GM18909 (cell line): ENCODE measurements at regions not wholly inside any gene's neighbourhood (a gene's known extent, or its start where the extent isn't known, plus 50 kb on each side); places are given as distances from the start of the nearest gene placed in this dataset.
"Not testable (repeated sequence)": the region's sequence is repeated elsewhere in the genome, so short reads cannot be mapped to it uniquely, and the experiment has no call there.

Experiments
- ATAC-seq: cut with Tn5 transposase; IDR thresholded peaks from one replicate; pipeline ENCODE4 v1.9.1; 2021; ENCODE audit warnings: mild to moderate bottlenecking; ENCODE audit not compliant: unreplicated experiment, poor library complexity

DNA sequence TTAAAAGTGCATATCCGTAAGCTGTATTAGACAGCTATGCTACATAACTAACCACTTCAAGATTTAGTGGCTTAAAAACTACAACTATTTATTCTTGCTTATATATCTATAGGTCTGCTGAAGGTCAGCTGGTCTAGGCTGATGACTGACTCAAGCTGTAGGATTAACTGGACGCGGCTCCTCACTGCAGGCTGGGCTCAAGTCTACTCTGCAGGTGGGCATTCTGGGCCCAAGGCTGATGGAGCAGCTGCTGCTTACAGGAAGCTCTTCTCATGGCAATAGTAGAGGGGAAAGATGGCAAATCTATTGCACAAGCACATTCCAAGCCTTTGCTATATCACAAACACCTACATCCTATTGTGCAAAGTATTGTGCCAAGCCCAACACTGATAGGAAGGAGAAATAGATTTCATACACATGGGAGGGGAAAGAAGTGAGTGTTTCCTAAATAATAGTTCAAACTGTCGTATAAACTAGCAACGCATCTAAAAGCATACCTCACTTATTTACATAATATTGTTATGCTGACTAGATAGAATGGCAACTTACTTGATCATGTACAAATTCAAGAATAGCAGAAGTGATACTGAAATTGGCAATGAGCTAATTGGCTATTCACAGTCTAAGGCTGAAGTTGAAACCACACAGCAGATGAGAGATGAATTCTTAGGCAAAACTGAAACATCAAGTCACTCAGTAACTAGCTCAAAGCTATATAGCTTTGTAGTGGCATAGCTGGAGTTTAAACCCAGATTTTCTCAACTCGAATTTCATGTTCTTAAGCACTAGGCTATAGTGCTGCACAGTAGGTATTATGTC lies 263.8 kb downstream of the NKX6-1 start:
- peak; percentile 99 for ATAC-seq

DNA sequence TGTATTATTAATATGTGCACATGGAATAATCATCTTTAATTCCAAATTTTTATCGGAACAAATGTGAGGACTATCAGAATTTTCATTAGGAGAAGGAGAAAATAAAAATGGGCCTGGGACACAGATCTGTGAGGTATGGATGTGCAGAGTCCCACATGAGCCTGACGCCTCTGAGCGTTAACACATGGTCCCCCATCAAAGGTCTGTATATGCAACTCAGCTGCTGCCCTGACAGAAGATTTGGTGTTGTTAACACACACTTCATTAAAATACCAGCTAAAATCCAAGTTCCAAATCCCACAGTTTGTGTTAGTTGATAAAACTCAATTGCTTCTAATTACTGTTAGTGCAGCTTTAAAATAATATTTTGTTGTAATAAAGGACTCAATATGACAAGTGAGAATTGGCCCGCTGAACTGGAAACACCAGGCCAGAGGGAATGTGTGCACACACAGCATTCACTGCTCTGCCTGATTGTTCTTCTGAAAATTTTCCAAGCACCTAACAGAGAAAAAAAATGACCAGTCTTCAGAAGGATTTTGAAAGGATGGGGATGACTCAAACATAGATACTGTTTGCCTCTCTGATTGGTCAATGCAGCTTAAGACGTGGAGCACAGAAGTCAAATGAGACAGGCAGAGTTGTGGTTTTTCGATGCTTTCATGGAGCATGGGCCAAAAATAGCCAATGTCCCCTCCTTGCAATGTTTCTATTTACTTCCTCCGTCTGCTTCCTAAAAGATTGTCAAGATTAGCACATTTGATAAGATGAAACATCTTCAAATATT lies 266.6 kb downstream of the NKX6-1 start:
- ATAC-seq: no peak

DNA sequence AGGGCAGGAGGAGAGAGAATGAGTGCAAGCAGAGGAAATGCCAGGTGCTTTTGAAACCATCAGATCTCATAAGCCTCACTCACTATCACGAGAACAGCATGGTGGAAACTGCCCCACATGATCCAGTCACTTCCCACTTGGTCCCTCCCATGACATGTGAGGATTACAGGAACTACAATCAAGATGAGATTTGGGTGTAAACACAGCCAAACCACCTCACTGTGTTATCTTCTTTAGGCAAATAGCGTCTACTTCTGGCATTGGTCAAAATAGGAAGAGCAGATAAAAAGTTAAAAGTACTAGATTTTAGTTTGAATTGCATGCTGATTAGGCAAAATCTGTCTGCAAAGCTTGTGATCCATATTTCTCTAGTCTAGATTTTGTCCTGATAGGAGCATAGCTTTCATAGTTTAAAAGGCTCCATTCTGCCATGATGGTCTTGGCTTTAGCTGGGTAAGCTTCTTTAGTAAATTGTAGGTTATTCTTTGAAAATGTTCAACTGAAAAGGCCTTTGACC lies 267.5 kb downstream of the NKX6-1 start:
- ATAC-seq: no peak

DNA sequence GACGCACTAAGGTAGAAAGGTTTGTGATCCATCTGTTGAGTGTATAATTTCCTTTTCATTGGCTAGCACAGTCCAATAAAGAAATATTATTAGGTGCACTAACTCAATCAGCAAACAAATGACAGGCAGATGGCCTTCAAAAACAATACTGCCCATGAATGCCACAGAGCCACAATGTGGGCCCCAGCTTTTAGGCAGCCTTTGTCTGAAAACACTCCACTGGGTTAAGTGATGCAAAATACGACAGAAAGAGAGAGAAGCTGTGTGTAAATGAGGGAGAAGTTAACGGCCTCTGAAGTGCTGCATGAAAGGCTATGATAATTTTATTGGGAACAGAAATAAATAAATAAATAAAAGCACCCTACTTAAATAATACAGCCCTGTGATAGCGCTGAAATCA lies 274.6 kb downstream of the NKX6-1 start:
- ATAC-seq: no peak

DNA sequence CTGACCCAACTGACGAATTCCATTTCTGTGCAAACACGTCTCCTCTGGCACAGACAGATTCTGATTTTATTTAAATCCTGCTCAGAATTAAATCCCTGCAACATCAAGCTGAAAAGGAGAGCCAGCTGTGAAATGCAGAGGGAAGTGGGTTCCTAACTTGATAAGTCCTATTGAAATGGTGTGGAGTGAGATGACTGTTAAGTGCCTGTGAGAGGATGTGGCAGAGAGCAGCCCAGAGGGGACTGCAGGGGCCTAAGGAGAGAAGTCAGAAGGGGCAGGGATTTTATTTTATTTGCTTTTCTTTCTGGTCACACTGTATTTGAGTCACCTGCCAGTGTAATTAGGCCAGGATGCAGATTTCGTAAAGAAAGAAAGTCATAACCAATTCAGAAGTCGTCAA lies 277.4 kb downstream of the NKX6-1 start:
- no peak for ATAC-seq

DNA sequence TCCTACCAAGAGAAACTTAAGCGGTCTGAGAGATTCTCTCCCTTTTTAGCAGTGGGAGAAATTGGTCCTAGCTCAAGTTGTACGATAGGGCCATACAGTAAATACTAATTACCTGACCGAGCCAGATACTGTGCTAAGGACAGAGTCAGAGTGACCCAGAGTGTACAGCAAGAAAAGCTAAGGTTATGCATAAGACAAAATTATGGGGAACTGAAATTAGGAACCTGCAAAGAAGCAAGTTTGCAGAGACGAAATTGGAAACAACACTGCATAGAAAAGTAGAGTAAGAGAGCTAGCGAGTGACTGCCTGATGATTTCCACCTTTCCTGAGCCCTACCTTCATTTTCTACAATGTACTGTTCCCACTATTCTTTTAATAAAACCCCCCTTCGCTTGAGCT lies 278.1 kb downstream of the NKX6-1 start:
- peak; percentile 67 for ATAC-seq

DNA sequence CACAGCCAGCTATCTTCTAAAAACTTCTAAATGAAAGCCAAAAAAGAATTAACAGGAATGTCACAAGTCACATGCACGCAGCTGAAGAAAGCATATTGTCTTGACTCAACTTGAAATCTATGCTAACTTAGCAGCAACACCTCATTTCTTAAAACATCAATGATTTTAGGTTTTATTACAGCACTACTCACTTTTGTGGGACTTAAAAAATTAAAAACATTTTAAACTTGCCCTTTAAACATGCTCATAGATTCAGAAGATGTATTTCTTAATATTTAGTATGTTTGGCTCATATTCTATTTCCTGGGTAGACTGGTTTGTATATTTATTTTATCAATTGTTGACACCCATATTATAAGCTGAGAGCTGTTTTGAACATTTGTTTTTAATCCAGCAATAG lies 279.4 kb downstream of the NKX6-1 start:
- ATAC-seq: no peak

DNA sequence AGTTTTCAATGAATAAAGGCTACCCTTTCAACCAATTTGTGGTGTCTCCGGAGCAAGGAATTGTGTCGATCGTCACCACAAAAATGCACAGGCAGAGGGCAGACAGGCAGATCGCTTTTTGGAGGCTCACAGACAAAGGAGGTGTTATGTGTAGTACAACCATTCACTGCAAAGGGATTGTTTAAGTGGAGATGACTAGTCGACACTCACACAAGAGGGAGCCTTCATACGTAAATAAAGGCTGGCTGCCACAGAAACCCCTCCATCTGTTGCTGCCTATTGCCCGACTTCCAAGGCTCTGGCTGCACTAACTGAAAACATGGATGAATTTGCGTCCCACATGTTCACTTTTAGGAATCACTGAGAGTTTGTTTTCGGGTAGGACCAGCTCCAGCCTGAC lies 281.1 kb downstream of the NKX6-1 start:
- no peak for ATAC-seq

DNA sequence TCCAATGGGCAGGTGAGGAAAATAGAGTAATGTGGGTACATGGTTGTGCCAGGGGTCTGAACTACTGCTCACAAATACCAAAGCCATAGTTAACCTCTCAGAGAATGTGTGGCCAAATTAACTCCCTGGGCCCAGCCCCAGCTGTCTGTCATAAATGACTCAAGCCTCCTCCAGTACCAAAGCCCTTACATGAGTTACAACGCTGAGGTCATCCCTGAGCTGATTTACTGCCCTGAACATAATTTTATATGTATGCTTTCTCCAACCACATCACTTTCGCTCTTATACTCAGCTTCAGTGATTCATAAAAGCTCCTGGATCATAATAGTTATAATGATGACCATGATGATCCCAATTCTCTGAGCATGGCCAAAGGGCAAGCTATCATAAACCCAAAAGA lies 283.9 kb downstream of the NKX6-1 start:
- ATAC-seq: no peak

DNA sequence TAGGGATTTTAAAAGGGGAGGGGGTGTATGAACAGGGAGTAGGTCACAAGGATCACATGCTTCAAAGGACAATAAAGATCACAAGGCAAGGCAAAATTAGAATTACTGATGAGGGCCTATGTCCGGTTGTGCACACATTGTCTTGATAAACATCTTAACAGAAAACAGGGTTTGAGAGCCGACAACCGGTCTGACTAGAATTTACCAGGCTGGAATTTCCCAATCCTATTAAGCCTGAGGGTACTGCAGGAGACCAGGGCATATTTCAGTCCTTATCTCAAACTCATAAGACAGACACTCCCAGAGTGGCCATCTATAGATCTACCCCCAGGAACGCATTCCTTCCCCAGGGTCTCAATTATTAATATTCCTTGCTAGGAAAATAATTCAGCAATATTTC lies 292.9 kb downstream of the NKX6-1 start:
- ATAC-seq: not testable (repeated sequence)

DNA sequence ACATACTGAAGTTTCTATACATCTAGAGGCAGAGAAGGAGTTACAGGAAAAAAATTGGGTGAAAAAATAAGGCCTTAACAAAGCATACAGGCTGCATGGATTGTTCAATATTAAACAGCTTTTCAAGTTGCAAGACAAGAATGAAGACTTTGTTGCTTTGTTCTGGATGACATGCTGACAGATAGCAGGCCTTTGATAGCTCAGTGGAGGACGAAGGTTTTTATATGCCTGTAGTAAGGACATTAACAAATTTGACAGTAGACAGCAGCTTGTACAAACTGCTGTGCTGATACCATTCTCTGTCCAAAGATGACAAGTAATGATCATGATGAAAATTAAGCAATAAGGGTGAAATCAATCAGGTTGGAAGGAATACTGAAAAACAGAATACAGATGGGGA lies 309.9 kb downstream of the NKX6-1 start:
- no peak for ATAC-seq

DNA sequence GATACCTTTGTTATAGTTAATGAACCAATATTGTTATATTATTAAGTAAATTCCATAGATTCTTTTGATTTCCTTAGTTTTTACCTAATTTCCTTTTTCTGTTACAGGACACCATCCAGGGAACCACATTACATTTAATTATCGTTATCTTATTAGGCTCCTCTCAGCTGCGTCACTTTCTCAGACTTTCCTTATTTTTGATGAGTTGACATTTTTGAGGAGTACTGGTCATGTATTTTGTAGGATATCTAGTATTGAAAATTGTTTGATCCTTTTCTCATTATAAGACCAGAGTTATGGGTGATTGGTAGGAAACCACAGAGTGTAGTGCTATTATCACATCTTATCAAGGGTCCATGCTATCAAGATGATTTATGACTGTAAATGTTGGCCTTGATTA lies 319.7 kb downstream of the NKX6-1 start:
- ATAC-seq: no peak

DNA sequence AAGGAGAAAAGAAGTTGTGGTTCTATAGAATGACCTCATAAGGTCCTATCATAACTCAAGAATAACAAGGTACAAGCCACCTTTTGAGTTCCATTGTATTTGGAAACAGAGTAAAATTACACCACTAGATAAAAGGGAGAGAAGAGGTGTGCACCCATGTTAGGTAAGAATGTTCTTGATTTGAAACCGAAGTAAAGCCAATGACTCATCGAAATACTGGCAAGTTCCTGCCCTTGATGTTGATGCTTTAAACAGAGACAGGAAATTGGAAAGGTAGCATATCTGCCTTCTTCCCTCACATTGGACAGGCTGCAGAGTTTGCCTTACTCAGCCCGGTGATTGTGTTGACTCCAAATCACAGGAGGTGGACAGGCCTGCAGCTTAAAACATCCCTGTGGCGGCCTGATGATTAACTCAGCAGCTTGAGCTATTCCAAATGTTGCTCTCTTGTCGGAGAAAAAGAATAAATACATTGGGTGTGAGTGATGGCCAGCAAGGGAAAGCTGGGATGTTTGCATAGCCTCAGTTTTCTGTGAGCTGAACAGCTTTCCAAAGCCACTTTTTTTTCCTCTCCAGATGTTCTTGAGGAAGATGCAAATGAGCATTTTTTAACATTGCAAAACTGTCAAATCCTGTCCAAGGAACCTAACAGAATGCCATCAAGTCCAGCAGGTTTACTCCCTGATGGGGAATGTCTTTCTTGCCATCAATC lies 321.1 kb downstream of the NKX6-1 start:
- ATAC-seq: no peak

DNA sequence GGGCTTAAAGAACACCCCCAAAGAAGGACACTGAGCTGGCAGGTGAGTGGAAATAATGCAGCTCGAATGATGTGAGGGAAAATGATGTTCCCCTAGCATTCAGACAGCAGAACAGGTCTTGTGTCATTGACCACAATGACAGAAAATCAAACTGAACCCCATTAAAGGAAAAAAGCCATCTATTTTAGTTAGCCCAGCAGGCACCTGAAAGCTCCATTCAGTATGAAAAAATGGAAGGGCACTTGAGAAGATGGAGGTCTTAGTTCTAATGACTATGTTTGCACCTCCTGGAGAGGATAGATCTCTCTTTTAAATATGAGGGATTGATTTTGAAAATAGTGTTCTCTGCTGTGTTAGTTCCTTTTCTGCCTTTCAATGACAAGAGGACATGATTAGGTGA lies 323.1 kb downstream of the NKX6-1 start:
- ATAC-seq: no peak

DNA sequence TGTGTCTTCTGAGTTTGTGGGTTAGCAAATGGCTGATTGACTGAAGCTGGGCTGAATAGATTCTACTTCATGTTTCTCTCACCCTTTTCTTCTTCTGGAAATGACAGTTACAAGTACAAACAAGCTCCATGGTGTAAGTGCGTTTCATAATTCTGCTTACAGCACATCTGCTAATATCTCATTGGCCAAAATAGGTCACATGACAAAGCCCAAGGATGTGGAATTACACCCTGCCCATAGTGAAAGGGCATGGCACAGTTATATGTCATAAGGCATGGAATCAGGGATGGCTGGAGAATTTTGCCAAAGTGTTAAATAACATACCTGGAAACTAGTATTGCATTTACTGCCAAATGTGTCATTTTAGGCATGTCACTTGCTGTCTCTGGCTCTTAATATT lies 327.2 kb downstream of the NKX6-1 start:
- ATAC-seq: no peak

DNA sequence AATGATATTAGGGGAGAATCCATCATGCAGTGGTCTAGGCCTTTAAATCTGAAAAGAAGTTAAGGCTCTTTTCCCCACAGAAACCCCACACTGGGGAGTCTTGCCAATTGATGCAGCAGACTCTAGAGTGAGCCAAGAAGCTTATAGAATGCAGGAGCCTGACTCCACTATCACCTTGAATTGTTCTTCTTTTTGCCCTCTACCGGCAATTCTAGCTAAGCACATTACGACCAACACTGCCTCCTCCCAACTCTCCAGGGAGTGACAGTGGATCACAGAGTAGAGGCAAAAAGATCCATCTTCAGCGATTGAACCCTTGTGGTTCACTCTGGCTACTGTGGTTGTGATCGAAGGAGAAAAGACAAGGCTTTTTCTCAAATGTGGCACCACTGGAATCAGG lies 331.5 kb downstream of the NKX6-1 start:
- ATAC-seq: no peak

DNA sequence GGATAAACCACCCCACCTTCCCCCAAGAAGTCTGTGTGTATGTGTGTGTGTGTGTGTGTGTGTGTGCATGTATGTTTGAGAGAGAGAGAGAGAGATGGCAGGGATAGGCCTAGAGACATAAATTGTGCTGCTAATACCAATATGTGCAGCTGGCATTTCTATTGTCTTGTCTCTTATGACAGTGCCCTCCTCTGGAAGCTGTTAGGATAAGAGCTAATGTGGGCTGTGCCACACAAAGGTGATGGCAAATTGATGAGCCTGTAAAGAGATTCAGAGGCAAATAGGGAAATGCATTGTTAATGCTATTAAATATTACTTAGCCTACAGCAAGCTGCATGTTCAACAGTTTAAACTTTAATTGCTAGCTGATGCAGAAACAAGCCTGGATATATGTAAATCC lies 332.0 kb downstream of the NKX6-1 start:
- no peak for ATAC-seq

DNA sequence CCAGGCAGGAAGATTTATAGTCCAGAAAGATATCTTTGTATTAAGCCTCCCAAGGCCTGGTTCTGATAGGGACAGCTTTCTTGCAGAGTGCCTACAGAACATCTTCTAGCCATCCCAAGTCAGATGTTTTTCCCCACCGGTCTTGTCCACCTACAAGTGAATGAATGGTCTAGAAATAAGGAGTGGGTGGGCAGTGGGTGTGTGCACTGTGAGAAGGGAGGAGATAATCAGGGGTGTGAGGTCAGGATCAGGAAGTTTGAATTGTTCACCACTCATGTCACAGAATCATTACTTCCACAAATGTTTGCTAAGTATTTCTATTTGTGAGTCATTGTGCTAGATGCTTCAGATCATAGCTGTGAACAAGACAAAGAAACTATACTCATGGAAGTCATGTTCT lies 332.6 kb downstream of the NKX6-1 start:
- ATAC-seq: no peak

DNA sequence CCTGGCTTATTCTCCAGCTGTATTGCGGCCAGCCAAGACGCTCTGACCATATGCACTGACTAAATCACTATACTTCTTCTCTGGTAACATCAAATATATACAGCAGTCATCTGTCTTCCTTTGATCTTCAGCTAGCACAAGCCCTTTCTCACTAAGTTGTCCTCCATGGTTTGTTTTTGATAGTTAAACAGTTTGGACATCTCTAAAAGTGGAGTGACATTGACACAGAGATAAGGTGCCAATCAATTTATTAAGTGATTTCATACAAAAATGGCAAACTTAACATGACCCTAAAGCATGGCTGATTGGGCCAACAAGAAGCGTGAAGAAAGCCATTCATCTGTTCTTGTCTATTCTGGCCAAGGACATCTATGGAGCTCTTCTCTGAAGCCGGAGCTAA lies 334.9 kb downstream of the NKX6-1 start:
- ATAC-seq: no peak

DNA sequence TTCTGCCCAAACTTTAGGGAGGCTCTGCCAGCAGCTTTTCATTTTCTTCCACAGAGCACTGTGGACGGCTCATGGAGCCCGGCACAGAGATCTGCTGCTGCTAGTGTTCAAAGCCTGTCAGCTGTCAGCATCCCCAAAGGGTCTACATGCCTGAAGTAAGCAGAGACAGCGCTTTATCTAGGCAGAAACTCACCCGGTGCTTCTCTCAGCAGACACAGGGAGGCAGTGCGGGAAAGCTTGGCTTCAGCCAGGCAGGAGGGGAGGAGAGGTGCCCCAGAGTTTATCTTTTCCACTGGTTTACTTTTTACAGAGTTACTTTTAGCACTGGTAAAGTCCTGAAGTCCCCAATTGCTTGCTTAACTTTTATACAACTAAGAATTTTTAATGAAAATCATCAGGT lies 339.3 kb downstream of the NKX6-1 start:
- no peak for ATAC-seq

DNA sequence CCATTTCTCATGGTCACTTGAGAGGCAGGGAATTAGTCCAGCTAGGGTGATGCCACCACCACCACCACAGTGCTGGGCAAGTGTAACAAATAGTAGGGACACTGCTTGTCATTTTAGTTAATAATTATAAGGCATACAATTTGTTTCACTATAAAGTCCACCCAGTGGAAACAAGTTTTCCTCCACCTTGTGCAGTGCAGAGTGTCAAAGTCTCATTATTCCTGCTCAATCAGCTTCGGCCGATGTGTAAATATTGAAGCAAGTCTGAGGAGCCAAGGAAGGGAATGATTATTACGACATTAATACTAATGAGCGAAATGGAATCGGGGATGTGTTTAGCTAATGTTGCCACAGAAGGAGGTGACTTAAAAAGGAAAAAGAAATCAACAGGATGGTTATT lies 340.4 kb downstream of the NKX6-1 start:
- no peak for ATAC-seq
